GM18868 (cell line): ENCODE measurements at regions not wholly inside any gene's neighbourhood (a gene's known extent, or its start where the extent isn't known, plus 50 kb on each side); places are given as distances from the start of the nearest gene placed in this dataset.

Source experiments
- ATAC-seq: cut with Tn5 transposase; IDR thresholded peaks from one replicate; pipeline ENCODE4 v1.9.1; 2021; ENCODE audit warnings: mild to moderate bottlenecking, moderate library complexity; ENCODE audit not compliant: unreplicated experiment

DNA sequence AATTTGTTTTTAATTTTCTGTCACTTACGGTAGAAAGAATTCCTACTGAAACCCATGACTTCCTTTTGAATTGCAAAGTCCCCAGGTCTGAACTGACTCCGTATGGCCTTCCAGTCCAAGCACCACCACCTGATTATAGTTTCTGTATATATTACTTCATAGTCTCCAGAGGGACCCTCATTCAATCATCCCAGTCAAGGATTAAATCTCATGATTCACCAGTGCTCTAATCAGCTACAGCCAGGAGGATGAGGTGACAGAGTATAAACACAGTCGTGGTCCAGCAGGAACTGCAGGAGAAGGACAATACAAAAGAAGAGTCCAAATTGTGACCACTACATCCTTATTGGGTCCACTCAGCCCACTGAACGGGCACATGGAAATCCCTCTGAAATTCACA is 418.9 kb upstream of the C16orf82 start:
- no peak for ATAC-seq

- no peak for ATAC-seq
These were observed 417.9 kb upstream of the C16orf82 start for GRCh38 chr16:26648851-26649250.

DNA sequence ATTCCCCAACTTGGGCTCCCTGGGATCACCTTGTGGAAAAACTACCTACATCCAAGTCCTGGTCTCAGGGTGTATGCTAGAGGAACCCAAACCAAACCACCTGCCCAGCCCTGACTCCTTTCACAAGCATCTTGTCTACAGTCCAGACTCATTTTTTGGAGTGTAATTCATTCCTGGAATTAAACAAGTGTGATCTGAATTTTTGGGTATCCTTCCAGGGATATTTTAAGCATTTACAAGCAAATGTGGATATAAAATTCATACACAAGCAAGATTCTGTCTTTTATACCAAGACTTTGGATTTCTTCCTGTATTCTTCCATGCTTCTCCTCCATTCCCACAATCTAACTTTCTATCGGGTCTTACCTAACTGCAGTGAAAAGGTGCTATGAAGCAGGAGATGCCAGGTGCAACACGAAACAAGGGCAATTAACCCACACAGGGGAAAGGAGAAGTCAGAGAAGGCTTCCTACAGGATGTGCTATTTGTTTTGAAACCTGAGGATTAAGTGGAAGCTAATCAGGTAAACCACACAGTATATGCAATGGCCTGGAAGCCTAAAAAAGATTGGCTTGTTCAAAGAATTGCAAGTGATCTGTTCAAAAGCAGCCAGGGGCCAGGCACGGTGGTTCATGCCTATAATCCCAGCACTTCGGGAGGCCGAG is 417.2 kb upstream of the C16orf82 start:
- no peak for ATAC-seq

DNA sequence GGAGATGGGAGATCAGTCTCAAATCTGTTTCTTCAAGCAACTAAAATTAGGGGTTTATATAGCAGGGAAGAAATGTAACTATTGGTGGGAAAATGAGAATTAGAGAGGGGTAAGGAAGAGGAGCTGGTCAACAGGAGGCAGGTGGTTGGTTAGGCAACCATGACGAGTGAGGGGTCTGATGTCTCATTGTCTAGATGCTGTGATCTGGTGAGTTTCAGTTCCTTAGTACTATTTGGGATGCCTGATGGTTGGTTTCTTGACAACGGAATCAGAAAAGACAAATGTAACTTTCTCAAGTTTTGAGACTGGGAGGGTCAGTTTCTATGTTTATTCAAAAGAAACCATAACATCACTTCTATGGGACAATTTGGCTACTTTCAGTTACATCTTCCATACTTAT is 415.3 kb upstream of the C16orf82 start:
- ATAC-seq = no peak

- ATAC-seq = no peak
These were observed 414.8 kb upstream of the C16orf82 start for GRCh38 chr16:26651884-26652283.

DNA sequence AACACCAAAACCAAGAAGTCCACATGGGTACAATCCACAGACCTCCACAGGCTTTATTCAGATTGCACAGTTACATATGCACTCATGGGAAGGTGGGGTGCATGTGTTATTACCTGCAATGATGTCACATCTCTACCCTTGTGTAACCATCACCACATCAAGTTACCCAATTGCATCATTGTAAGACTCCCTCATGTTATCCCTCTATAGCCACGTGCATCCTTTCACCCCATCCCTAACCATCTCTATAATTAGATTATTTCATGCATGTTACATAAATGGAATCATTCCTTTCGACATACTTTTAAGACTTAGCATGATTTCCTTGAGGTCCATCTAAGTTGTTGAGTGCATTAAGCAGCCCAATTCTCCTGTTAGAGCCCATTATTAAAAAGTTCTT is 408.2 kb upstream of the C16orf82 start:
- no peak for ATAC-seq

DNA sequence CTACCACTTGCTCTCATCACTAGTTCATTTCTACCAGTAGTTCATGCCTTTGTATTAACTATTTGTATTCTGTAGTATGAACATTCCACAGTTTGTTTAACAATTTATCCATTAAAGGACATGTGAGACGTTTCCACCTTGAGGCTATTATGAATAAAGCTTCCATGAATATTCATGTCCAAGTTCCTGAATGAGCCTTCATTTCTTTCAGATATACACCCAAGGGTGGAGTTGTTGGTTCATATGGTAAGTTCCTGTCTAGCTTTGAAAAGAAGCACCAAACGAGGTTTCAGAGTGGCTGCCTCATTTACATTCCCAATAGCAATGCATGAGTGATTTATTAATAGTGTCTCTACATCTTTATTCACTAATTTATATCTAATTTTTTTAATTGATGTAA is 407.8 kb upstream of the C16orf82 start:
- ATAC-seq = no peak

- no peak for ATAC-seq
These were observed 402.6 kb upstream of the C16orf82 start for GRCh38 chr16:26664086-26664485.

DNA sequence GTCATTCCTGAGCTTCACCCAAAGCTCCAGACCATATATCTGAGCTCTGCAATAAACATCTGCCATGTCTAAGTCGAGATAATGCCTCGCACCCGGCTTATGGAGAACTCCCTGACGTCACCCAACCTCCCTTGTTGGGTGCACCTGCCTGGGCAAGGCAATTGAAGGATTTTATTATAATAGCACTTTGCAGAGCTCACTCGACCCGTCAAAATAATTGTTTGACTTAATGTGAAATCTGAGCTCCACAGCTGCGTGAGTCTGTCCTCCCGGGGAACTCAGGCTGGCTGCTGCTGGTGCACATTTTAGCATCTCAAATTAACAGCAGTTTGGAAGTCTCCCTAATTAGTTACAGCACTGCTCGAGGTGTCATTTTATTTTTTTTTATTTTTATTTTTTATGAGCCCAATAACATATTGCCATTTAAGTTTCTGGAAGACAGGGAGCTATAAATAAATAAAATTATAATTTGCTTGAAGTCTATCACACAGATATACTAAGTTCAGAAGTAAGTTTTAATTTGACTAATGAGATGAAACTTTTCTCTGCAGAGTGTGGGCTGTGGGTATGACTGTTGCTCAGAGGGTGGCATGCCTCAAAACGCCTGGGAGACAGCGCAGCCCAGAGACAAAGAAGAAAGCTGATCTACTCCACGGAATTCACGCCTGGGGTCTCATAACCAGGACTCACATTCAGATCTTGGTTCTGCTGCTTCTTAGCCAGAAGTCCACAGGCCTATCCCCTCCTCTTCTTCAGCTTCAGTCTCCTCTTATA is 401.4 kb upstream of the C16orf82 start:
- no peak for ATAC-seq

DNA sequence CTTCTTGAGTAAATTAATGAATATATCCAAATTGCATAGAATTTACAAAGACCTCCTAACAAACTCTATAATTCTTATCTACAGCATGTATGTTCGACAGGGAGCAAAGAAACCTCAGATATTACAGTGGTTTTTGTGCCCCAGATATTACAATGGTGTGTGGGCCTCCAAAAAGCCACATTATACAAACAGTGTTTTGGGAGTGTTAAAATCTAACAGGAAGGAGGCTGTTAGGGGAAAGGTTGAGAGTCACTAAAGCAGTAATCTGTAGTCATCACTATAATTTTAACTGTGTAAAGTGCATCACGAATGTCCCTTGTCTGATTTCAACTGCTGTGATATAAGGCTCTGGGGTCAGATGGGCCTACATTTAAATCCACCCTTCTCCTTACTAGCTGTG is 400.2 kb upstream of the C16orf82 start:
- ATAC-seq = no peak

DNA sequence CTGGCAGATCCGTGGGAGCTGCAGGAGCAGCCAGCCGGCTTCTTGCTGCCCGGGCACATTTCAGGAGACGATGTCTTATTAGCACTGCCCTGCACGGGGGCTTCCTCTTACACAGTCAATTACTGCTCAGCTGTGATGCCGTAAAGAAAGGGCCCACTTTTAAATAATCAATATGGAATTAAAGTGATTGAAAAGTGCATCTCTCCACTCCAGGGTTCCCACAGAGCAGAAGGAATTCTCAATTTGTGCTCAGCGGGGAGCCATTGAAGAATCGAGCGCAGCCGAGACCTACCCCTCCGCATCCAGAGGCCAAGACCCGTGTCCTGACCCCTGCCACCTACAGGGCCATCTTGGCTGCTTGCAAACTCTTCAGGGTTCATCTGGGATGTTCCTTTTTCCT is 399.4 kb upstream of the C16orf82 start:
- ATAC-seq = no peak

DNA sequence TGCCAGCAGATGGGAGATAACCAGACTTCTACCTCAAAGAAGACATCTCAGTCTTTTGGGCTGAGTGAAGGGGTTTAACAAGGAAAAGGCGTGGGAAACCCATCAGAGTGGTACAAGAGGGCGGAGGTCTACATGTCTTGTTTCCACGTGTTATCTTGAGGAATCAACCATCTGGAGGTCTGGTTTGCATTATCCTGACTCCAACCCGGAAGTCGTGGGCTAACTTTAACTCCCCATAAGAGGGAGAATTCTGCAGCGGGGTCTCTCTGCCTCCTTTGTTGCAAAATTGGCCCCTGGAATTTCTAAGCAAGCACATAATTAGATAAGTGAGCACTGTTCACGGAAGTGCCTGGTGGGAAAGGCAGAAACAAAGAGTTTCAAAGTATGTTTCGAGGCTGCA is 398.7 kb upstream of the C16orf82 start:
- ATAC-seq = no peak

- ATAC-seq = no peak
These were observed 394.5 kb upstream of the C16orf82 start for GRCh38 chr16:26672206-26672605.

DNA sequence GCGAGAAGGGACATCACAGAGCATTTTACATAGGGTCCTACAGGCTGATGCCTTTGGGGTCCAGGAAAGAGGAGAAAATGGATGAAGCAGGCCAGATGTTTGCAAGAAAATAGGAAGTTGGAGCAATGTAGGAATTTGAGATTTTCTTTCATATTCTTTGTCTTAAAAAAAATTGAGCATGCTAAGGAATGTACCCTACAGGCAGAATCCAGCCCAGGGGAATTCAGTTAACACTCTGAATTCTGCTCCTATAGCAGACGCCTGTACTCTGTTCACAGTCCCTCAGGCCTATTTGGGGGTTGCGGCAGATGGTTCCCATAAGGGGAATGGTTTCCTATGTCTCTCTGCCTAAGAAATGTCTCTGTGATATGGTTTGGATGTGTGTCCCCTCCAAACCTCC is 393.7 kb upstream of the C16orf82 start:
- ATAC-seq = no peak

- ATAC-seq = no peak
These were observed 386.1 kb upstream of the C16orf82 start for GRCh38 chr16:26680671-26681070.

DNA sequence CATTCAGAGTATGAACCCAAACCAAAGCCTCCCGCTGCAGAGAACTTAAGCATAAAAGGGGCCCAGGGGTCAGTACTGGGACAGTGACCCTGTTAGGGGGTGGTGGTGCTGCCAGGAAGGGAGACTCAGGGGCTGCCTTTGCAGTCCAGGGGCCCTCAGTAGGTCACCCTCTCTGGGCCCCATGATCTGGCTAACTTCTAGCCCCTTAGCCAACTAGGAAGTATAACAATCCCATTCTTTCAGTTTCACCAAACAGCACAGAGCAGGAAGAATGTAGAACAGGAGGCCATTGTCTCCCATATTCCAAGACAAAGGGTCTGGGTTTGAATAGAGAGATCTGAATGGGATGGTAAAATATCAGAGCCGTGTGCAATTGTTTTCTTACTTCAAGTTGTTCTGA is 378.6 kb upstream of the C16orf82 start:
- ATAC-seq = no peak

- no peak for ATAC-seq
These were observed 378.0 kb upstream of the C16orf82 start for GRCh38 chr16:26688699-26689098.

GRCh38 chr16:26692658-26693057 is 374.1 kb upstream of the C16orf82 start:
- no peak for ATAC-seq

GRCh38 chr16:26697807-26698206 is 368.9 kb upstream of the C16orf82 start:
- ATAC-seq = no peak

DNA sequence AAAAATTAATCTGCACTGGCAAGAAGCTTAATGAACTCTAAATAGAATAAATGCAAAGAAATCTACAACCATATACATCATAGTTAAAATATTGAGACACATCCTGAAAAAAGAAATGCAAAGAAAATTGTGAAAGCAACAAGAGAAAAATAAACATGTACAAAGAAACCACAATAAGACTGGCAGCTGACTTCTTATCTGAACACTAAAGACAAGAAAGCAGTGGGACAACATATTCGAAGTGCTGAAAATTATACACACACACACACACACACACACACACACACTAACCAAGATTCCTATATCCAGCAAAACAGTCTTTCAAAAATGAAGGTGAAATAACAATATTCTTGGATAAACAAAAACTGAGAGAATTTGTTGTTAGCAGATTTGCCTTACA is 366.5 kb upstream of the C16orf82 start:
- ATAC-seq = no peak

- no peak for ATAC-seq
These were observed 365.4 kb upstream of the C16orf82 start for GRCh38 chr16:26701243-26701886.

GRCh38 chr16:26705346-26705745 is 361.4 kb upstream of the C16orf82 start:
- ATAC-seq = no peak
